Body of pancreas (tissue), 4 donors: ENCODE measurements at regions not wholly inside any gene's neighbourhood (a gene's known extent, or its start where the extent isn't known, plus 50 kb on each side); places are given as distances from the start of the nearest gene placed in this dataset.
A peak's percentile ranks its signal among the peaks of the same experiment; 100 is the strongest.
"Not testable (repeated sequence)": the region's sequence is repeated elsewhere in the genome, so short reads cannot be mapped to it uniquely, and the experiment has no call there.

Experiments used
- ATAC-seq: fragments of 150-250 bp; one replicate; pipeline ENCODE4 v1.9.1; 2016
- DNase-seq, 4 donors: peaks; one replicate each; pipeline ENCODE4 v3.0.0-alpha.2; 2019
- H3K27ac ChIP-seq, 4 donors: fragments of 200-600 bp; sonication (generic); 1 replicate in 3 of 4; 2 replicates in 1 of 4; pipeline versions ENCODE4 v1.5.1 to v1.6.1; 2016 to 2019; ENCODE audit warnings: mild to moderate bottlenecking in 1 of 4, mixed read lengths in 1 of 4, moderate library complexity in 1 of 4
- H3K27me3 ChIP-seq, 2 donors: fragments of 200-600 bp; sonication (generic); one replicate each; pipeline ENCODE4 v1.6.0; 2016; ENCODE audit warnings: mild to moderate bottlenecking in 1 of 2
- H3K36me3 ChIP-seq, 2 donors: fragments of 200-600 bp; sonication (generic); replicated peaks in 1 of 2; 2 replicates each; pipeline ENCODE4 v1.5.1; 2016; ENCODE audit warnings: low read depth in 2 of 2; ENCODE audit not compliant: insufficient read depth in 1 of 2
- H3K4me1 ChIP-seq: fragments of 200-600 bp; sonication (generic); one replicate; pipeline ENCODE4 v1.6.0; 2016
- H3K4me3 ChIP-seq, 2 donors: fragments of 200-600 bp; sonication (generic); 1 replicate in 1 of 2; 2 replicates in 1 of 2; pipeline ENCODE4 v1.5.1; 2016 to 2019
- H3K9me3 ChIP-seq, 3 donors: fragments of 200-600 bp; sonication (generic); 1 replicate in 2 of 3; 2 replicates in 1 of 3; pipeline ENCODE4 v1.5.1; 2016
- WGBS, 2 donors: methylation state at CpG; one replicate each; pipeline ENCODE4 v1.1.5; 2017; 5-methylcytosine and 5-hydroxymethylcytosine counted together
- intact Hi-C: fragments of 100-400 bp; cut with DNase I; formaldehyde crosslinking; loops from one replicate; pipeline ENCODE4 v1.15.1; 2023

- H3K4me3 ChIP-seq, H3K27ac ChIP-seq, H3K27me3 ChIP-seq, H3K36me3 ChIP-seq, DNase-seq, H3K9me3 ChIP-seq, H3K4me1 ChIP-seq, intact Hi-C loops: not testable (repeated sequence)
- WGBS, 2 donors = no CpG with 5 or more reads among the region's 3 CpGs
- peak; percentile 88 for ATAC-seq
Observed at GRCh38 chrY:24517340-24517739, 100.5 kb upstream of the BPY2B start.

- H3K27me3 ChIP-seq, intact Hi-C loops, H3K36me3 ChIP-seq: not testable (repeated sequence)
Observed at GRCh38 chrY:24521686-24522085, 96.1 kb upstream of the BPY2B start.

GRCh38 chrY:24537247-24537970, 80.4 kb upstream of the BPY2B start:
- H3K4me1 ChIP-seq, ATAC-seq, DNase-seq, H3K36me3 ChIP-seq, H3K4me3 ChIP-seq, intact Hi-C loops, H3K27me3 ChIP-seq, H3K9me3 ChIP-seq, H3K27ac ChIP-seq: not testable (repeated sequence)
- WGBS, 2 donors = no CpG with 5 or more reads among the region's 3 CpGs

More at GRCh38 chrY:24521686-24522085, 96.1 kb upstream of the BPY2B start:
- ATAC-seq = peak; percentile 69
- not testable (repeated sequence) for H3K4me3 ChIP-seq, DNase-seq, H3K9me3 ChIP-seq, H3K27ac ChIP-seq, H3K4me1 ChIP-seq
- WGBS, 2 donors = no CpG with 5 or more reads among the region's 1 CpG

- H3K27ac ChIP-seq, H3K27me3 ChIP-seq, H3K4me3 ChIP-seq, DNase-seq, intact Hi-C loops, H3K9me3 ChIP-seq, H3K4me1 ChIP-seq, H3K36me3 ChIP-seq: not testable (repeated sequence)
- no CpG with 5 or more reads among the region's 3 CpGs for WGBS, 2 donors
- ATAC-seq = peak; percentile 96
Observed at GRCh38 chrY:24548807-24549206, 69.0 kb upstream of the BPY2B start.

- H3K27ac ChIP-seq, H3K4me3 ChIP-seq, H3K27me3 ChIP-seq, intact Hi-C loops, H3K36me3 ChIP-seq, H3K9me3 ChIP-seq, H3K4me1 ChIP-seq: not testable (repeated sequence)
- DNase-seq = peak in 1 of 4 donors; percentile 1
- no CpG with 5 or more reads among the region's 2 CpGs for WGBS, 2 donors
- ATAC-seq = peak; percentile 97
Observed at GRCh38 chrY:24561422-24561821, 56.4 kb upstream of the BPY2B start.
